Neural cell (in vitro differentiated cells): ENCODE measurements at regions not wholly inside any gene's neighbourhood (a gene's known extent, or its start where the extent isn't known, plus 50 kb on each side); places are given as distances from the start of the nearest gene placed in this dataset.

Experiments used
- EP300 ChIP-seq: fragments of 450-650 bp; conservative IDR thresholded peaks from 2 replicates; pipeline ENCODE4 v1.6.1; 2014; ENCODE audit warnings: antibody characterized with exemption, mild to moderate bottlenecking, moderate library complexity; ENCODE audit not compliant: poor library complexity, severe bottlenecking
- EZH2 ChIP-seq: fragments of 200-600, 300-800 bp; shearing (Covaris generic), sonication (generic); IDR thresholded peaks from 2 replicates; pipeline ENCODE4 v1.6.1; 2014; ENCODE audit warnings: antibody characterized with exemption, low read length, borderline replicate concordance, mild to moderate bottlenecking; ENCODE audit not compliant: insufficient read depth, poor library complexity, severe bottlenecking
- MXI1 ChIP-seq: fragments of 450-650 bp; conservative IDR thresholded peaks from 2 replicates; pipeline ENCODE4 v1.6.1; 2014; ENCODE audit warnings: antibody characterized with exemption, mild to moderate bottlenecking; ENCODE audit not compliant: poor library complexity, severe bottlenecking
- POLR2AphosphoS5 ChIP-seq: IDR thresholded peaks from 2 replicates; pipeline ENCODE4 v1.6.1; 2012
- SMC3 ChIP-seq: fragments of 450-650 bp; conservative IDR thresholded peaks from 2 replicates; pipeline ENCODE4 v1.6.1; 2014; ENCODE audit warnings: antibody characterized with exemption, mild to moderate bottlenecking, moderate library complexity; ENCODE audit not compliant: poor library complexity
- TAF1 ChIP-seq: IDR thresholded peaks from 2 replicates; pipeline ENCODE4 v1.6.1; 2012; ENCODE audit warnings: low read depth
- TF ChIP-seq, protein P1 (sequence below): fragments of 450-650 bp; IDR thresholded peaks from 2 replicates; pipeline ENCODE4 v1.5.1; 2014; ENCODE audit warnings: antibody characterized with exemption, mild to moderate bottlenecking, moderate library complexity; ENCODE audit not compliant: poor library complexity, severe bottlenecking

- TF ChIP-seq, protein P1, sequence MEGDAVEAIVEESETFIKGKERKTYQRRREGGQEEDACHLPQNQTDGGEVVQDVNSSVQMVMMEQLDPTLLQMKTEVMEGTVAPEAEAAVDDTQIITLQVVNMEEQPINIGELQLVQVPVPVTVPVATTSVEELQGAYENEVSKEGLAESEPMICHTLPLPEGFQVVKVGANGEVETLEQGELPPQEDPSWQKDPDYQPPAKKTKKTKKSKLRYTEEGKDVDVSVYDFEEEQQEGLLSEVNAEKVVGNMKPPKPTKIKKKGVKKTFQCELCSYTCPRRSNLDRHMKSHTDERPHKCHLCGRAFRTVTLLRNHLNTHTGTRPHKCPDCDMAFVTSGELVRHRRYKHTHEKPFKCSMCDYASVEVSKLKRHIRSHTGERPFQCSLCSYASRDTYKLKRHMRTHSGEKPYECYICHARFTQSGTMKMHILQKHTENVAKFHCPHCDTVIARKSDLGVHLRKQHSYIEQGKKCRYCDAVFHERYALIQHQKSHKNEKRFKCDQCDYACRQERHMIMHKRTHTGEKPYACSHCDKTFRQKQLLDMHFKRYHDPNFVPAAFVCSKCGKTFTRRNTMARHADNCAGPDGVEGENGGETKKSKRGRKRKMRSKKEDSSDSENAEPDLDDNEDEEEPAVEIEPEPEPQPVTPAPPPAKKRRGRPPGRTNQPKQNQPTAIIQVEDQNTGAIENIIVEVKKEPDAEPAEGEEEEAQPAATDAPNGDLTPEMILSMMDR, result no peak
- TF ChIP-seq MXI1 (no peak), SMC3 (no peak), POLR2AphosphoS5 (no peak), EZH2 (no peak), EP300 (no peak), TAF1 (no peak)
Measured at GRCh38 chr21:32860399-32860798, 88.8 kb upstream of the PAXBP1 start.
